CD4-positive, alpha-beta T cell treated with Interleukin-21 for 1 hour (primary cell): ENCODE measurements at regions not wholly inside any gene's neighbourhood (a gene's known extent, or its start where the extent isn't known, plus 50 kb on each side); places are given as distances from the start of the nearest gene placed in this dataset.
"Not testable (repeated sequence)": the region's sequence is repeated elsewhere in the genome, so short reads cannot be mapped to it uniquely, and the experiment has no call there.

Experiments
- DNase-seq: peaks from one replicate; pipeline ENCODE4 v3.0.0-alpha.2; 2020

DNA sequence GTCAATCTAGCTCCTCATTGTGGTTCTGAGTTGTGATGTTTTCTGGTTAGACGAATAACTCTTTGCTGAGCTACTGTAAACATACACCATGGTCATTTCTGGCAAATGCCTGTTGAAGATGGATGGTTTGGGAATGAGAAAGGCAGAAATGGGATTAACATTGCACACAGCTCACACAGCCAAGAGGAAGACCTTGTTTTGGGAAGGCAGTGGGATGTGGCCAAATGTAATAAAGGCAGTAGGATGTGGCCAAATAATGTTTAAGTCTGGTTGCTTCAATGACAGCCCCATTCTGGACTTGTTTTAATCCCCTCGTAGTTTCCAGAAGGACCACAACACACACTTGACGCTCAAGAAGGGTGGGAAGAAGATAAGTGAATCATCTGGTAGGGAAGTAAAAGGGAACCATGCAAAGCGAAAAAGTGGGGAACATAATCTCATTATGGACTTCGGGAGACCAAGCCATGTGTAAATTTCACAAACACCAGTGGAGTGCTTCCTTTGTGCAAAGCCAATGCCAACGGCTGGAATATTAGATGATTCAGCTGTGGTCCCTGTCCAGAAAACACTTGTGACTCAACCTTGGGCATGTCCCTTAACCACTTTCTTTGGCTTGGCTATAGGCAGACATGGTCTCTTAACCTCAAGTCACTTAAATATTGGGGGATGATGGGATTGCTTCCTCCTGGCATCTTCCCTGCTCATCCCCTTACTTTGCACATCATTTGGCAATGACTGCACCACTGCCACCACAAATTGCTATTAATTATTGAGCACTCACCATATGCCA lies 284.4 kb upstream of the CRY1 start:
- DNase-seq: no peak

DNA sequence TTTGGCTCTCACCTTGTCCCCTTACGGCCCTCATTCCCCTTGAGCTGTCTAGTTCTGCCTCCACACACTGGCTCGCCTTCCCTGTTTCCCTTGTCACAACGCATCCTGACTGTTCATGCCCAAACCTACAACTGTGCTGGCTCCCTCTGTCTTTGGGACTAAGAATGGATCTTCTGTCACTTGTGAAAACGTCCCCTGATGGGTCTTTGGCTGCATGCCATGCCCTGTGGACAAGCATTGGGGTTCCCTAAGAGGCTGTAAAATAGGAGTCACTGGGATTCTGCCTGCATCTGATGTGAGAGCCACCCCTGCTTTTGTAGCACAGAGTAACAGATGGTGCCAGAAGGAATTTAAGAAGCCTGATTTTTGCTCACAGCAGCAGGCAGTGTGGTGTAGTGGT lies 285.3 kb upstream of the CRY1 start:
- no peak for DNase-seq

DNA sequence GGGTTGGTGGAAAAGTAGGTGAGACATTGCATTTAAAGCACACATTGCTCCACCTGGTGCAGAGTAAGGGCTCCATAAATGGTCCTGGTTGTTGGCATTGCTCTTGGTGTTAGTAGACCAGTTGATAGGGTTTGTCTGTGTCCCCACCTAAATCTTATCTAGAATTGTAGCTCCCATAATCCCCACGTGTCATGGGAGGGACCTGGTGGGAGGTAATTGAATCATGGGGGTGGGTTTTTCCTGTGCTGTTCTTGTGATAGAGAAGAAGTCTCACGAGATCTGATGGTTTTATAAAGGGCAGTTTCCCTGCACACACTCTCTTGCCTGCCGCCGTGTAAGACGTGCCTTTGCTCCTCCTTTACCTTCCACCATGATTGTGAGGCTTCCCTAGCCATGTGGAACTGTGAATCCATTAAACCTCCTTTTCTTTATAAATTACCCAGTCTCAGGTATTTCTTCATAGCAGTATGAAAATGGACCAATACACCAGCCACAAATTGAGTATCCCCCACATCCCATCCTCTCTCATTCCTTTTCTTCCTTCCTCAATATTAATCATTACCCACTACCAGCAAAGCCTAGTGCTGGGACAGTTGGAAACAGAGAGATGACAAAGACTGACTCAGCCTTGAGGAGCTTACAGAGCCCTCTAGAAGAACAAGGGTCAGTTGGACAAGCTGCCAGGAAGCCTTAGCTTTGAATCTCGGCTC lies 285.9 kb upstream of the CRY1 start:
- DNase-seq: not testable (repeated sequence)

DNA sequence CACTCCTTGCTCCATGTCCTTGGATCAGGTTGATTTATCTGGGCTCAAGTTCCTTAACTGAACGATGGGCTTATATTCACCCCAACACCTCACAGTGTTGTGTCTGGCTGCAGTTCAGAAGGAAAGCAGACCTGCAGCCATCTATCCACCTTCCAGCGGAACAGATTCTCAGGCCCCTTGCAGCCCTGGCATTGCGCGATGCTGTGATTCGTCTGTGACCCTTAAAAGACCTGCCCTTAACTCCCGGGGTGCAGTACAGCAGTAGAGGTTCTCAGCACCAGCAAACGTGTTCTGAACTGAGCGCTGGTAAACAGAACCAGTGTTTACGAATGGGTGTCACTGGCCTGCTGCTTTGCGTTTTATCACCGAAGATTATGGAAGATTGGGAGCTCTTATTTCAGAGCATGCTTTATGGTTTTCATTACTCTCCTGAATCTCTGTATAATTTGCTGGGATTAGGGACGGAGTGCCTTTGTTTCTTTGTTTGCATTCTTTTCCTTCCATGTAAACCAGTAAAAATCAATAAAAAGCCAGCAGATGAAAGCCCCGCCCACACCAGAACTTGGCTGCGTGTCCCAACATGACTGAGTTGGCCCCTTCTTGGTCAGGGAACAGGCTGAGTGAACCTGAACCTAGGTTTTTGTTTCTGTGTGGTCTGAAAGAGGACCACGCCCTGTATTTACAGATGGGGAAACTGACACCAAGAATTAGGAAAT lies 286.7 kb upstream of the CRY1 start:
- no peak for DNase-seq

DNA sequence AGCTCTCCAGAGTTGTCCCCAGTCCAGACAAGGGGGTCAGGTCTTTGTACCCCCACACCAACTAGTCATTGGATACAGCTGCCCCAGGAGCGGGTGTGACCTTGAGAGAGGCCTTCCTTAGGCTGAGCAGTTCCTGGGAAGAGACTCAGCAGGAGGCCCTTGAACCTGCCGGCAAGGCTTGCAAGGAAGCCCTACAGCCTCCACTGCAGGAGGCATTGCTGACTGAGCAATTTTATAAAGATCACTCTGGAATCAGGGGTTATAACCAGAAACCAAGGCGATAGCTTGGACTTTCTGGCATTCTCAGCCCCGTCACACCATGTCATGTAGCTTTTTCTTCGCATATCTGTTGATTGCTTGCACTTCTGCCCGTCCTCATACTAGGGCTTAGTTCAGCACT lies 291.3 kb upstream of the CRY1 start:
- DNase-seq: no peak

DNA sequence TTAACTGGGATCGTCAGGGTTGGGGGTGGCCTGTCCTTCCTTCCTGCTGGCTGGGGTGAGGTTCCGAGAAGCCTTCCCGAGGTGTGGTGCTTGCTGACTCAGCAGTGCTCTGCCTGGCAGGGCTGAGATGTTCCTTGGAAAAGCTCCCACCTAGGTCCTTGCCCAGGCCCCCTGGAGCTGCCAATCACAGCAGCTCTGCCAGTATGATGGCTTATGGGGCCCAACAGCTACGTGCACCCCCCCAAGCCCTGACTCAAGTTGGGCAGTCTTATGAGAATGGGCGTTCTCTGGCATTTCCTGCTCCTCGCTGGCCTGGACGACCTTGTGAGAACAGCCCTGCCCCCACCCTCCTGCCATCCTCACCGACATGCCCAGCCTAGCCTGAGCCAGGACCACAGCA lies 292.2 kb upstream of the CRY1 start:
- DNase-seq: no peak

DNA sequence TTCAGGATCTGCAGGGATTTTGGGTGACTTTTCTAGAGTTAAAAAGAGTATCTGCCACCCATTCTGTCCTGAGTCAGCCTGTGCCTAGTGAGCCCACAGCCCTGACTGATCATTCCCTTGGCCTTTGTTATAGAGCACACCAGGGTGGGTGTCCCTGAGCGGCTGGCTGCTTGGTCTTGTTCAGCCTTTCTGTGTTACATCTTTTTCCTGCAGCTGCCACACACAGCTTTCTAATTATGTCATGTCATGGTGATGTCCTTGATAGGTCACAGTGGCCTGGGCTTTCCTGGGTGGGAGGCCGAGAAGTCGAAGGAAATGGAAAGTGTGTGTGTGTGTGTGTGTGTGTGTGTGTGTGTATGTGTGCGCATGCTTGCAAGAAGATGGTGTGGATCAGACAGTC lies 293.2 kb upstream of the CRY1 start:
- DNase-seq: no peak

DNA sequence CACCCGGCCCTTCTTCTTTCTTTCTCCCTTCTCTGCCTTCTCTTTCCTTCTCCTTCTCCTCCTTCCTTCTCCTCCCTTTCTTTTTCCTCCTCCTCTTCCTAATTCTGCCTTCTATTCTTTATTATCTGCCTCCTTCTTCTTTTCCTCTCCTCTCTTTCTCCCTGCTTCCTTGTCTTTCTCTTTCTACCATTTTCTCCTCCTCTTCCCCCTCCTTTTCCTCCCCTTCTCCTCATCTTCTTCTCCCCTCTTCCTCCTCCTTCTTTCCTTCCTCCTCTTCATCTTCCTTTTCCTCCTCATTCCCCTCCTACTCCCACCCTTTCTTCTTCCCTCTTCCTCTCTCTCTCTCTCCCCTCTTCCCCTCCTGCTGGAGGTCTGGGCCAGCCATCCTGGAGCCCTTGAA lies 294.9 kb upstream of the CRY1 start:
- no peak for DNase-seq

DNA sequence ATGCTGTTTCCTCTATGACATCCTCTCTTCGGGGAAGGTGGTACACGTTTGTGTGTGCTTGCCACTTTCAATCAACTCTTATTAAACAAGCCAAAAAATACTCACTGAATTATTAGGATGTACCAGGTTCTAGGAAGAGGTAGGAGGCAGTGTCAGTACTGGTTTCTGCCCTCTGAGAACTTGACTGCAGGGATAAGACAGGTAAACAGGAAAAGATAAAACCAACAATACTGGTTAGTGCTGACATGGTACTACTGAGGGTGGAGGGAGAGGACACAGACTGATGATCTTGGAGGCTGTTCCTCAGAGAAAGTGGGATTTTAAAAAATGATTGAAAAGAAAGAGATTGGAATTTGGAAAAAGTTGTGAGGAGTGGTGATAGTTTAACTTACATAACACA lies 295.2 kb upstream of the PWP1 start:
- DNase-seq: no peak

DNA sequence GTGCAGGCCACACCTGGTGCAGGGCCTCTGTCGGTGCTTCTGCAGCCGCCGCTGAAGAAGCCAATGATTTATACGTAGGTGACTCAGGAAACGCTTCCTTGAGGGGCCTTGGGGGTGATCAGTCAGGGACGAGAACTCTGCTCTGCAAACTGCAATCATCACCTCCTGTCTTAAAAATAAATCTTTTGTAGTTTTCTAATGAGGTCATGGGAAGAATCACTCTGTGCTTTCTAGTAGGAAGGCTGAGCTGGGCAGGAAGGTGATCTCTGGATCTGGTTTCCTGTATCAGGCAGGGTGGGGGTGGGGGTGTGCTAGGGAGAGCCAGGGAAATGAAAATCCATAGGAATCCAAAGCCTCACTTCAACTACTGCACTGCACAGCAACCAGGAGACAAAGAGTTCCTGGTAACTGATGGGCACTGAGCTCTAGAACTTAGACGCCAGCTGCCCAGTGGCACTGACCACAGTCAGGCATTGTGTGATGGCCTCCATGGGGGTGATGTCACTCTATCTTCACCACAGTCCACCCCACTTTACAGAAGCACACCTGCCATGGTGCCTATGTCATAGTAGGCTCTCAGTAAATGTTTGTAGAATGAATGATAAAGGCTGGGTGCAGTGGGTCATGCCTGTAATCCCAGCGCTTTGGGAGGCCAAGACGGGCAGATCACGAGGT lies 292.4 kb upstream of the PWP1 start:
- DNase-seq: no peak

DNA sequence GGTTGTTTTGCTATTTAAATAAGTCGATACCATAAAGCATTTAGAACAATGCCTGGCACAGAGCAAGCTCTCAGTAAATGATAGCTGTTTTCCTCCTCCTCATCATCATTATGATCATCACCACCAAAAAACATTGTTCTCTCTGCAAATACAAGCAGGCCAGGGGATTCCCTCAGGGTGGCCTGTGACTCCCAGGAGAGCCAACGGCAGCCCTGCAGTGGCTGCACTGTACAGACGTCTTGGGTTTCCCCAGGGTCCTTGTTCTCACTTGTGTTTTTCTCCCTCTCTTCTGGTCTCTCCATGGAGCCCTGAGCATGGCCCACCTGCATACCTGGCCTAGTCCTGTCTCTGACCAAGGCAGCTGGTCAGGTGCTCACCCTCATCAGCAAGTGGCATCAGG lies 290.9 kb upstream of the PWP1 start:
- no peak for DNase-seq

DNA sequence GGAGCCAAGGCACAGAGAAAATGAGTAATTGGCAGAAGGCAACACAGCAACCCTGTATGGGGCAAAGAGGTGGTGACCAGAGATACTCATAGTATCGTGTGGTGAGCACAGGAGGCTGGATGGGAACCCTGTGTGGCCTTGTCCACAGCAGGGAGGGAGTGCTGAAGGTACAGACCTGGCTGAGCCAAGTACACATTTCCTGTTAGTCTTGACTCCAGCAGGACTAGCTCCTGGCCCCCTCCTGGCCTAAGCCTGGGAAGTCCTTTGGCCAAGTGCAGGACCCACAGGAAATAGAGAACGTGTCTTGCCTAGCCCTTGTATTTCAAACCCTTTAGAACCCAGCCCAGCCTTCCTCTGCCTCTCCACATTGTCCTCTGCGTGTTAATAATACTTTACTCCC lies 289.8 kb upstream of the PWP1 start:
- no peak for DNase-seq

DNA sequence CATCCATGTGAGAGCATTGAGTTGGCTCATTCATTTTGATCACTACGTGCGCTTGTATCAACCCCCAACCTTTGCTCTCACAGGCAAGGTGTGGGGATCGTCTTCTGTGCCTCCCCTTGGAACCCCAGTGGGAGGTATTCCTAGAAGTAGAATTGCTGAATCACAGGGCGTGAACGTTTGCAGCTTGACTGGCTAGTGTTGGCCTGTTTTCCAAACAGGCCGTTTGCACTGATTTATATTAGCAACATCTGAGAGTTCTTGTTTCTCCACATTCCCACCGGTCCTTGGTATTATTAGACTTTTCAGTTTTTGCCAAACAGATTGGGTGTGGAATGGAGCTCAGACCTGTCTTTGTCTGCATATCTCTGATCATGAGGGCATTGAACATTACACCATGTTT lies 288.6 kb upstream of the PWP1 start:
- DNase-seq: no peak

DNA sequence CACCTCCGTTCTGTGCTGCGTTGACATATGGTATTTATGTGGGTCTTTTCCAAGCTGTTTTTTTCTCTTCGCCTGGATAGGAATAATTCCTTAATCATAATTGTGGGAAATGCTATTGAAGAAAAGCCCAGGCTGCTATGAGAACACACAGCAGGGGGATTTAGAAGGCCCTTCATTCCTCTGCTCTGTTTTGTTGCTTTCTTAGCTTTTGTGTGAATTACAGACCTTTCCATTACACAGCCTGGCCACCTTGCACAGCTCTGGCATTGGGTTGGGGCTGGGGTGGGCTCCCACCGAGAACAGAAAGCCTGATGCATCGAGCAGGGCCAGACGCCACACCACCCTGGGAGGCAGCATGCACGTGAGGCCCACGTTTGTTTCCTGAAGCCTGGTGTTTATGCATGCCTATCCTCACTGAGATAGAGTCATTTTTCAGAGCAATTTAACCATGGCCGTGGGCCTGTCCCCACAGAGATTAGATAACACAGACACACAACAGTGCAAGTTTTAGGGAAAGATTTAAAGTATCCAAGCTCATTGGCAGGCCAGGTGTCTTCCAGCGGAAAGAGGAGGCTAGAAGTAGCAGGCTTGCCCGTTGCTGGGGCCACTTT lies 287.6 kb upstream of the PWP1 start:
- no peak for DNase-seq

DNA sequence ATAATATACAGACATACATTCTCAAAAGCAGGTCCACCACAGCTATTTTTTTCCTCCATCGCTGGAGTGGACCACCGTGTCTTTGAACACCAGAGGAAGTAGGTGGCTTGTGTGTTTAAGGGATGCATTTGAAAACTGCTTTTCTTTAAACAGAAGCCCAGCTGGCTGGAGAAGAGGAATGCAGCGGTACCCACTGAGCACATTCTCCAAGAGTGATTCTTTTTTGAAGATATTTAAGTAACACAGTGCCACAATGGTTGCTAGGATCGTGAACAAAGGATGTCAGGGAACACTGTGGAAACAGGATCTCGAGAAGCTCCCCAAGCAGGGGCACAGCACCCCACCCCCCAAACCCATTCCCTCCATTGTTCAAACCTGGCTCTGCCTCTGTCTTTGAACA lies 286.6 kb upstream of the PWP1 start:
- no peak for DNase-seq

DNA sequence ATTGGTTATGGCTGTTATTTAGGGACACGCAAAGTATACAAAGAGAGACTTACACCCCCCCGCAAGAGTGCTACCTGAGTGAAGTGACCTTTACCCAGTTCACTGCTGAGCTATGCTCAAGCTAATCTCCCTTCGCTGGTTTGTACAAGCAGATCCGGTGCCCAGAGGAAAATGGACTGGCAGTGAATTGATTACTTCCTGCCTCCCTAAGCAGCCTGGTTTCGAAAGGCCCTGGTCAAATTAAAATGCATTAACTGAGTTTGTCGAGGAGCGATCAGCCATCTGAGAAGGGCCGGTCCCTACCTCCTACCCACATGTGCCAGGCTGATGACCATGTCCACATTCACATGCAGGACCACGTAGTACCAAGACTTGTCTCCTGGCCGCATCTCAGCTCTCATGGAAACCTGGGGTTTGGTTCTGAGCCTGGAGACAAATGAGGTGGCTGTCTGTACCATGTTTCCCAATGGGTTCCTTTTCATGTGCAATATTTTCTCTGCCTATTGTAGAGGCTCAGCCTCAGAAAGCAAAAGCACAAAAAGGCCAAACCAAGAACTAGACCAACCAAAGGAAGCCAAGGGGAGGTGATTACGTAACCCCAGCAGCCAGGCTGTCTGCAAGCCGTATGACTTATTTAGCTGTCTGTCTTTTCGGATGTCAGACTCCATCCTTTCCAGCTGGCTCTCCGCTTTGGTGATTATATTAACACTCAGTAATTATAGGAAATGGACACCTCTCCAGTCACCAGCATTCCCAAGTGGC lies 284.7 kb upstream of the PWP1 start:
- DNase-seq: no peak

DNA sequence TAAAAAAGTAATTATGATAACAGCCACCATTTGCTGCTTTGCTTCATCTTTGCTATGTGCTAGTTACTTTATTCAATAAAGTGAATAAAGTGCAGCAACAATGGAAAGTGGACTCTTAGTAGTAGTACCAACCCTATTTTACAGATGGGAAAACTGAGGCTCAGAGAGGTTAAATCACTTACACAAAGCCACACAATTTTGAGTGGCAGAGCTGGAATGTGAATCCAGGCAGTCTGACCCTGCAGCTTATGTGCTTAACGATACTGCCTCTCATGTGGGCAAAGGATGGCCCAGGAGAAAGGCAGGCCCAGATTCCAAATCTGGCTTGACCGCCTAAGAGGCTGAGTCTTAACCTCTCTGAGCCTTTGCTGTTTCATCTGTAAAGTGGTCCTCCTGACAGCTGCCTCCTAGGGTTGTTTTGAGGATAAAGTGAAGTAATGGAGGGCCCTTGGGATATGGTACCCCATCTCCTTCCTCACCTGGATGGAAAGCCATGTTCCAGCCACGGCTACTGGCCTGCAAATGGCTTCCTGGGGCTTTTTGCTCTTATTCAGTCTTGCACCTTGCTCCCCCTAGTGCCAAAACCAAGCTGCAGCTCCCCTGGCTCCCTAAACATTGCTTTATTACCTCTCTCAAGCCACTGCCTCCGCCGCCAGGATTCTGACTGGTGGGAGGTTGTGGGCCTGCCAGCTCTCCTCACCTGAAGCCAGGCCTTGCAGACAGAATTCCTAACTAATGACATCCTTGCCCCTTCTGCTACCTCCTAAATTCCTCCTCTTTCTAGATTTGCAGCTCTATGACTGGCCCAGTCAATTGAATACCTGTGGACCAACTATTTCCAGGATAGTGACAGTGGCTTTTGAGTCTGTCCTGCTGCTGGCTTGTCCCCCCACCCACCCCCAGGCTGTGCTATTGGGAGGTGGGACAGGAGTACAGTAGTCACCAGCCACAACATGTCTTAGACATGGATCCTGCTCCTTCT lies 283.3 kb upstream of the PWP1 start:
- peak; percentile 74 for DNase-seq

DNA sequence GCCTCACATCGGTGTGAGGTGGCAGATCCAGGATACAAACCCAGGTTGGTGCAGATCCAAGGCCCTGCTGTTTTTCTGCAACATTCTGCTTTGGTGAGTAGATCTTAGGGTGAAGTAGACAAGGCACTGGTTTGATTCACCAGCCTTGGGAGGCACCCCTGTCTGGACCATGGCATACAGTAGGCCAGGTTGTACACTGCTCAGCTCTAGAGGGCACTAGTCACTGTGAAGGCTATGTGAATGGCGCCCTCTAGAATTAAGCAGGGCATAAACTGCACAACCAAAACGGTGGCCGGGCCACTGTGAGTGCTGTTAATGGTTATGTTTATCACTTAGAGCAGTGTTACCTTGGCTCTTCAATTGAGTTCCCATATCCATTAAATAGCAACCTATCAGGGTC lies 280.6 kb upstream of the PWP1 start:
- peak; percentile 35 for DNase-seq

DNA sequence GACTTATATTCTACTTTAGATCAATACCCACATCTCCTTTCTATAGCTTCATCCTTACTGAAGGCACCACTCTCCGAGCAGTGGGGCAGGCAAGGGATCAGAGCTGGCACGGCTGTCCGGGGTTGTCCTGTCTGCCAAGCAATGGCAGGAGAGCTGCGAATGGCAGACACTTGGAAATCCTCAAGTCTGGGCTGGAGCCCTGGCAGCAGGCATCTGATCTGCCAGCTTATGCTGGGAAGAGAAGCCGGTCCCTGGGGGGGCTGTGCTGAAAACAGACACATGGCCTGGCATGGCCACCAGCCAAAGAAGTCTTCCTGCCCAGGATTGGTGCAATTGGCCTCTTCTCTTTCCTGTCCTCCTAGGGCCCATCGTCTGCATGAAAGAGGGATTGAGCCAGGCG lies 280.2 kb upstream of the PWP1 start:
- DNase-seq: no peak

DNA sequence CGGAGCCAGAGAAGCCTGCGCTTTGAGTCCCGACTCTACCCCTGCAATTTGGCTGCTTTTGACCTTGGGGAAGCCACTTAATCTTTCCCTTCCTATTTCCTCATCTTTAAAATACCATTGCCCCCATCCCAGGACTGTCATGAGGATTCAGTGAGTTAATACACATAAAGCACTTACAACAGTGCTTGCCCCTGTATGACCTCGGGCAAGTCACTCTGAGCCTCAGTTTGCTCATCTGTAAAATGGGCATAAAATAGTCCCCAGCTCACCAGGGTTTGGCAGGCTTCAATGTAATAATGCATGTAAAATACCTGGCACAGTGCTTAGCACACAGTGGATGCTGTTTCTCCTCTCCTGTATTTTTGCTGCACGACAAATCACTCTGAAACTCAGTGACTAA lies 278.7 kb upstream of the PWP1 start:
- DNase-seq: no peak
